ENCODE measurements at regions not wholly inside any gene's neighbourhood (a gene's known extent, or its start where the extent isn't known, plus 50 kb on each side); places are given as distances from the start of the nearest gene placed in this dataset.

GRCh38 chr4:91681544-91681943 is 622.2 kb upstream of the GRID2 start:
- 24% methylated on average over 1 of the region's 1 CpG for WGBS (ENCODE audit: low lambda C conversion rate)
- H2AFZ ChIP-seq (ENCODE audit: low read depth) = no peak overlapping the region

More at GRCh38 chr4:91681544-91681943, 622.2 kb upstream of the GRID2 start:
- DNase-seq = no peak
- Histone ChIP-seq H3K36me3 (replicated peaks in 1 of 2; ENCODE audit: control insufficient read depth in 1 of 2, insufficient read depth in 2 of 2, low read length in 1 of 2) (no peaks in the 10 kb centered on the region), H3K4me3 (ENCODE audit: low read depth in 2 of 2, low read length in 1 of 2) (no peak overlapping the region), H3K9me2 (no peaks in the 10 kb centered on the region; the same call in 1 of the 2 replicates), H3K79me2 (ENCODE audit: insufficient read depth) (no peaks in the 10 kb centered on the region), H3F3A (replicated peaks; ENCODE audit: insufficient read depth) (no peaks in the 10 kb centered on the region), H3K27ac (ENCODE audit: low read depth in 2 of 2, low read length in 1 of 2) (no peak overlapping the region), H3K27me3 (ENCODE audit: insufficient read depth) (no peaks in the 10 kb centered on the region), H3K9ac (no peak overlapping the region), H3K9me3 (no peaks in the 10 kb centered on the region), H4K20me1 (ENCODE audit: insufficient read depth) (no peaks in the 10 kb centered on the region), H3K4me2 (no peak overlapping the region), H3K4me1 (ENCODE audit: control insufficient read depth in 1 of 2, insufficient read depth in 2 of 2, low read depth in 1 of 2, low read length in 1 of 2) (no peaks in the 10 kb centered on the region; a peak in 1 of 4 replicates)
- POLR2A ChIA-PET = no interaction called here
- CTCF ChIA-PET = interaction anchor here (1.0 kb wide), 1 partner anchor 1263 kb away, joined by 3 read pairs; no protein-coding TSS in a partner anchor
- TF ChIP-seq FOSL2 (IDR thresholded peaks at IDR 0.05; ENCODE audit: borderline replicate concordance, low read depth) (no peak), ELF1 (IDR thresholded peaks at IDR 0.05) (no peak), MXI1 (IDR thresholded peaks at IDR 0.05; ENCODE audit: low read depth, low read length) (no peak), PBX3 (IDR thresholded peaks at IDR 0.05) (no peak), RAD21 (IDR thresholded peaks at IDR 0.05; ENCODE audit: low read length) (no peak), REST (IDR thresholded peaks at IDR 0.05; ENCODE audit: low read depth, low read length) (no peak), GATA2 (CRISPR knock-in tag; IDR thresholded peaks at IDR 0.05) (no peak), ZBTB33 (IDR thresholded peaks at IDR 0.05; ENCODE audit: borderline replicate concordance, low read depth) (no peak), FOXM1 (IDR thresholded peaks at IDR 0.05; ENCODE audit: low read depth) (no peak), USF1 (IDR thresholded peaks at IDR 0.05; ENCODE audit: borderline replicate concordance, low read depth) (no peak), NRF1 (IDR thresholded peaks at IDR 0.05; ENCODE audit: low read depth, low read length) (no peak), USF2 (IDR thresholded peaks at IDR 0.05; ENCODE audit: borderline replicate concordance, low read depth, low read length) (no peak), JUND (IDR thresholded peaks at IDR 0.05) (no peak), SIN3A (IDR thresholded peaks at IDR 0.05; ENCODE audit: borderline replicate concordance, low read depth, low read length) (no peak), FOXJ3 (CRISPR knock-in tag; IDR thresholded peaks at IDR 0.05) (no peak), IRF3 (IDR thresholded peaks at IDR 0.05; ENCODE audit: low read depth, low read length) (no peak)

All from SK-N-SH (cell line).